Left forelimb (tissue), 1 donor: ENCODE measurements at regions not wholly inside any gene's neighbourhood (a gene's known extent, or its start where the extent isn't known, plus 50 kb on each side); places are given as distances from the start of the nearest gene placed in this dataset.
"Not testable (repeated sequence)": the region's sequence is repeated elsewhere in the genome, so short reads cannot be mapped to it uniquely, and the experiment has no call there.

Experiments
- DNase-seq: peaks from one replicate; pipeline ENCODE4 v3.0.0-alpha.2; 2018; ENCODE audit warnings: low spot score

DNA sequence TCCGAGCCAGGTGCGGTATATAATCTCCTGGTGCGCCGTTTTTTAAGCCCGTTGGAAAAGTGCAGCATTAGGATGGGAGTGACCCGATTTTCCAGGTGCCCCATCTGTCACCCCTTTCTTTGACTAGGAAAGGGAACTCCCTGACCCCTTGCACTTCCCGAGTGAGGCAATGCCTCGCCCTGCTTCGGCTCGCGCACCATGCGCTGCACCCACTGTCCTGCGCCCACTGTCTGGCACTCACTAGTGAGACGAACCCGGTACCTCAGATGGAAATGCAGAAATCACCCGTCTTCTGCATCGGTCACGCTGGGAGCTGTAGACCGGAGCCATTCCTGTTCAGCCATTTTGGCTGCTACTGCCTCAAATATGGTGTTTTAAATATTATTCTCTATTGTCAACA, 198.0 kb downstream of the MEIS1 start:
- not testable (repeated sequence) for DNase-seq

- no peak for DNase-seq
These were observed 198.7 kb downstream of the MEIS1 start for GRCh38 chr2:66633631-66634030.

DNA sequence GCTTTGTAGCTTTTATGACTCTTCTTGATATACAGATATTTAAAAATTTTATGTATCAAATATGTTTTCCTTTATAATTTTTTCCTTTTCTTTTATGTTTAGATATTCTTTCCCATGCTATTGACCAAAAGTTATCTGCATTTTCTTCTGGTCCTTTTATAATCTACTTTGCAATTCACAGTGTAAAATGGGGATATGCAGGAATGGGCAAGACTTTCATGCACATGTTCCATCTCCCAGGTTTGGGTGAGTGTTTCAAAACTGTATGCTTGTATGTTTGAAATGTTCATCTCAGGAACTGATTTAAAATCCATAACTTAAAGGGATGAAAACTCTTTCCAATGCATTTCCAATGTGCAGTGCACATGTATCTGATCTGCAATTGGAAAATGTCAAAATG, 199.9 kb downstream of the MEIS1 start:
- DNase-seq: no peak

- no peak for DNase-seq
These were observed 206.8 kb downstream of the MEIS1 start for GRCh38 chr2:66641685-66642084.

GRCh38 chr2:66648081-66648480, 213.2 kb downstream of the MEIS1 start:
- not testable (repeated sequence) for DNase-seq

DNA sequence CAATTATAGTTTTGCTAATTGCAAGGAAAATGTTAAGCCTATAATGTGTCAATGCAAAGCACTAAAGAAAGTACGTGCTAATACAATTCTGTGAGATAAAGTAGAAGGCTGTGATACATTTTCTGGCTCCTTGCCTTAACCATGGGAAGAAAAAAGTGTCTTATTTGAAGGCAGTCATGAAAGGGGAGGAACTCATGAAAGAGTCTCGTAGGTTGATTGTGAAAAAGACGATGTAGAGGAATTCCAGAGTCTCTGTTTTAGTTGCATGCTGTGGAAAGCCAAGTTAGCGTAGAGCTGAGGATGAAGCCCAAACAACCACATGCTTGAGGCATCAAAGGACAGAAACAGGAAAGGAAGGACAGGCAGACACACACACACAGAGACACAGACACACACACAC, 214.1 kb downstream of the MEIS1 start:
- DNase-seq: no peak

DNA sequence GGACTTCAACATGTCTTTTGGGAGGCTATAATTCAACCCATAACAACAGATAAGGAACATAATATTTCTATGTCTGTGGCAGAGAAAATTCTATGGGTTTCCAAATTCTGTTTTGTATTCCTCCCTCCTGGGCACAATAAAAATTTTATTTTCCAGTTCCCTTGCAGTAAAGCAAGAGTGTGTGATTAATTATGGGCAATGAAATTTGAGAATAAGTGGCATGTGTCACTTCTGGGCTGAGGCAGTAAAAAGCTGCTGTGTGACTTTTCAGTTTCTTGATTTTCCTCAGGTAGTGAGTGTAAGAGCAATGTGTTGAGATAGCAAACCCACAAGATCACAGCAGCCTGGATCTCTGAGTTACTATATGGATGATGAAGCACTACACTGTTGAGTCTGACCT, 216.4 kb downstream of the MEIS1 start:
- no peak for DNase-seq

DNA sequence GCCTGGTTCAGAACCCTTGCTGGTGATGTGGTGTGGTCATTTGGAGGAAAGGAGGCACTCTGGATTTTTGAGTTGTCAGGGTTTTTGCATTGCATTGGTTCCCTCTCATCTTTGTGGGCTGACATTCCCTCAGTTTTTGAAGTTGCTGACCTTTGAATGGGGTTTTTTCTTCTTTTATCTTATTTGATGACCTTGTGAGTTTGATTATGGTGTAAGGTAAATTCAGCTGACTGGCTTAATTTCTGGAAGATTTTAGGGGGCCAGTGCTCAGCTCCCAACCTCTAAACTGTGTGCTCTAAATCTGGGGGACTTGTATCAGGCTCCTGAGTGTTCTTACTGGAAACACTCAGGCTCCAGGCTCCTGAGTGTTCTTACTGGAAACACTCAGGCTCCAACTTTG, 225.9 kb downstream of the MEIS1 start:
- DNase-seq: no peak

DNA sequence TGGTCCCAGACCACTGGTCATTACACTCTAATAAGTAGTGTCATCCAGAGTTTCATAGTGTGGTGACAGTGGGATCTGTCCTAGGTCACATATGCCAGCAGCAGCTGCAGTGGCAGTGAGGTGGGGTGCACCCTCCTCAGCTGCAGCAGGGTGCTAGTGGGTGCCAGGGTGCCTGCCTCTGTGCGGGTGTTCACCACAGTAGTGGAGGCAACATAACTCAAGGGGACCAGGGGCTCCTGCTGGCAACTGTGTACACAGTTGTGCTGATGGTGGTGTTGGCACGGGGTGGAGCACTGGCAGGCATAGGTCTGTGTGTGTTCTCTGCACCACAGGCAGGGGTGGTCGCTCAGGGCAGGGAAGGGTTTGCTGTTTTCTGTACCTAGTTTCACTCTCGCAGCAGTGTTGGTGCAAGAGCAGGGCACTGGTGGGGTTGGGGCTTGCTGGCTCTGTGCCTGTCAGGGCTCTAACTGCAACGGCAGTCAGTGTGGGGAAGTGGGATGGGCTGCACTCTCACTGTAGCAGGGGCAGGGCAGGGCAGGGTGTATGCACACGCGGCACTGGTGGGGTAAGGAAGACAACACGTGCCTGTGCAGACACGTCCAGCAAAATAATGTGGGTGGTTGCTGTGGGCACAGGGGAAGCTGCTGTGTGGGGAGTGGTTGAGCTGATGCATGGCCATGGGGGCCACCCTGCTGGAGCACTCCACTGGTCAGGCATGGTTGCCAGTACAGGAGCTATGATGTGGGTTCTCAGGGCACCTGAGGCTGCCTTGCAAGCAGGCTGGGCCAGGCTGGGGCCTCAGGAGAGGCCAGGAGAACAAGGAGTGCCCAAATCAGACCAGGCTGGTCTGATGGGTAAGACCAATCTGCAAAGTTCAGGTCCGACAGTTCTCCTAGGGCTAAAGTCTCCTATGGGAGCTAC, 226.6 kb downstream of the MEIS1 start:
- no peak for DNase-seq

GRCh38 chr2:66665124-66665984, 230.4 kb downstream of the MEIS1 start:
- DNase-seq: no peak

GRCh38 chr2:66667301-66667700, 232.4 kb downstream of the MEIS1 start:
- no peak for DNase-seq

DNA sequence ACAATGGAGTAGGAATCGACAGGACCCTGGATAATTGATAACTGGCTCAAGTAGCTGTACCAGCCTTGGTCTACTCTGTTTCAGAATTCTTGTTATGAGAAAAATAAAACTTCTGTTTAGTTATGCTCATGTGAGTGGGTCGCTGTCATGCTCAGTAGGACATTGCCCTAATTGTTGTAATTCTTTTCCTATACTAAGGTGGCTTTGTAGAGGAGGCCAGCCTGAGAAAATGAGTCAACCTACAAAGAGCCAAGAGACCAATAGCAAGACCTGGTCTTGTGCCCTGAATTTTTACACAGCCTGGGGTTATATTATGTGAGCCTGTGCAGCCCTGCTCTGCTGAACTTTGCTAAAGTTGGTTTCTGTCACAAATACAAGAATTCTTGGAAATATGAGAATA, 238.4 kb downstream of the MEIS1 start:
- no peak for DNase-seq

GRCh38 chr2:66674087-66674486, 239.2 kb downstream of the MEIS1 start:
- no peak for DNase-seq

- DNase-seq: no peak
These were observed 240.7 kb downstream of the MEIS1 start for GRCh38 chr2:66675591-66675990.

DNA sequence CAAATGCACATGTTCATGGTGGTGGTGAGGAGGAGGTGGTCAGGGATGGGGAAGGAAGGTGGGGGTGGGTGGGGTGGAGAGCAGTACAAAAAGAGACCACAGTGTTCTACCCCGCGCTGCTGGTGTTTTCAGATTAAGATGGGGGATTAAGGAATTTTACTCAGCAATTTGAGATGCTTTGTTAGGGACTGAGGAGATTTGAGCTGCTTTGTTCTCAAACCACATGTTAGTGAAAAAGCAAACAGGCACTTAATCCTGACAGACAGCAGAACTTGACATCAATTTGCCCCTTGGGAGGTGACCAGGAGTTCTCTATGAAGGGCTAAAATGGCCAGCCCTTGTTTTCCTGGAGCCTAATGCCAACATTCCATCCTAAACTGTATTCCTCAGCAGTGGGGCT, 244.5 kb downstream of the MEIS1 start:
- DNase-seq: no peak

DNA sequence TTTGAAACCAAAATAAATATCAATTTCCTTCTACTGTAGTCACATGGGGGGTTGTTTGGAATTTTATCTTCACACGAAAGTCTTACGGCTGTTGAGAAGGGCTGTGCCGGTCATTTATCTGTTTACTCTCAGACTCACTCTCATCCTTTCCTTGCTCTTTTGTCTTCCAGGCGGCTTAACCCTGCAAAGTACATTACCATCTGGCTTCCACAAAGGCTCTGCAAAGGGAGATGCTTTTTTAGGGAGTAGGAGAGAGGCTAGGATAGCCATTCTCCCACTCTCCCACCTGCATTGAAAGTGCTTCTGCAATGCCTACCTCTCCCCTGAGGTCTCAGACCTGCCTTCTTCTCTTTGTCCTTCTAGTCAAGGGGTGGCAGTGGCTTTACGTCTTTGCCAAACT, 247.6 kb downstream of the MEIS1 start:
- DNase-seq: no peak

DNA sequence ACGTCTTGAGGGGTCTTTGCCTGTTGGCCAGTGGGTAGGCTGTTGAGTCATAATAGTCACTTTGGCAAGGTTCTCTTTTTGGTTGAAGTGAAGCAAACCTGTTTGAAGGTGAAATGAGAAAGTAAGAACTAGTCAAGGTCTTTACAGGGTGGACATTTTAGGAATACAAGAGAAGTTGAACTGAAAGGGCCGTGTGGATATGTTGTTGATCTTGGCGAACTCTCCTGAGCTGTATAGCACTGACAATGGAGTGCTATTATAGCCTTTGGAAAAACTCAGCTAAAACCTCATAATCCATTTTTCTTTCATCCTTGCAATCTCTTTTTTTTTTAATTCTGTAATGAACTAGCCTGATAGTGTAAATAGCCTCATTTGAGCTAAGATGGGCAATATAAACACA, 248.1 kb downstream of the MEIS1 start:
- DNase-seq: no peak

GRCh38 chr2:66683599-66683998, 248.7 kb downstream of the MEIS1 start:
- DNase-seq: no peak

- DNase-seq: no peak
These were observed 249.4 kb downstream of the MEIS1 start for GRCh38 chr2:66684289-66684688.

GRCh38 chr2:66686755-66687154, 251.8 kb downstream of the MEIS1 start:
- no peak for DNase-seq

DNA sequence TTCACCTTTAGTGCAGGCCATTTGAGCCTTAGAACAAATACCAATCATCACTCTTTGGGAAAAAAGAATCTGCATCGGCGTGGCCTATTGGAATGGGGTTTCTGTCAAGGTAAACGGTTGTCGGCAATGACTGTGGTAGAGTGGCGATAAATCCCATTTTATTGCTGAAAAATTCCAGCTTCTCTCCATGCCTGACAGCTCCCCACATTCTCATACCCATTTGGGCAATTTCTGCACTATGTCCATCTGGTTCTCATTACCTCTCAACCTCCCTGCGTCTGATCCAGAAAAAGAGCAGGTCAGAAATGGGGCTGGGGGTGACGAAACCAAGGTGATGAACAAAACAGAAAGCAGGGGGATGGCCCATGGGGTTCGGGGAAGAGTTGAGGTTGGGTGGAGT, 254.0 kb downstream of the MEIS1 start:
- DNase-seq: no peak

GRCh38 chr2:66689456-66690051, 254.6 kb downstream of the MEIS1 start:
- DNase-seq: no peak
